Fibroblast of lung (primary cell): ENCODE measurements at regions not wholly inside any gene's neighbourhood (a gene's known extent, or its start where the extent isn't known, plus 50 kb on each side); places are given as distances from the start of the nearest gene placed in this dataset.

Experiments used
- DNase-seq, 2 donors: peaks; one replicate each; pipeline versions ENCODE4 v3.0.0 to v3.0.0-alpha.2; 2010; ENCODE audit warnings: low read depth in 2 of 2
- H2AFZ ChIP-seq: 2 replicates; pipeline ENCODE4 v1.5.1; 2012; ENCODE audit warnings: low read length, control low read depth, inconsistent platforms
- H3K27ac ChIP-seq: 2 replicates; pipeline ENCODE4 v1.5.1; 2011; ENCODE audit warnings: low read length, control low read depth; ENCODE audit not compliant: insufficient read depth
- H3K27me3 ChIP-seq: 2 replicates; pipeline ENCODE4 v1.5.1; 2011; ENCODE audit warnings: mild to moderate bottlenecking, low read length; ENCODE audit not compliant: control insufficient read depth, insufficient read depth
- H3K36me3 ChIP-seq: 2 replicates; pipeline ENCODE4 v1.5.1; 2011; ENCODE audit warnings: low read length; ENCODE audit not compliant: control insufficient read depth, insufficient read depth
- H3K4me1 ChIP-seq: 2 replicates; pipeline ENCODE4 v1.5.1; 2011; ENCODE audit warnings: low read length; ENCODE audit not compliant: control insufficient read depth, insufficient read depth; ENCODE audit errors: extremely low read depth
- H3K4me2 ChIP-seq: 2 replicates; pipeline ENCODE4 v1.5.1; 2011; ENCODE audit warnings: low read length, control low read depth; ENCODE audit not compliant: insufficient read depth; ENCODE audit errors: extremely low read depth
- H3K4me3 ChIP-seq, 4 experiments: fragments of 200-600 bp in 1 of 4; sonication (generic) in 1 of 4; replicated peaks in 1 of 4; 2 replicates each; pipeline ENCODE4 v1.5.1; 2011 to 2016; ENCODE audit warnings: low read length in 4 of 4, low read depth in 3 of 4, mild to moderate bottlenecking in 3 of 4, control low read depth in 2 of 4, inconsistent platforms in 1 of 4, mixed read lengths in 1 of 4; ENCODE audit not compliant: insufficient read depth in 1 of 4; ENCODE audit errors: control extremely low read depth in 1 of 4
- H3K79me2 ChIP-seq: 2 replicates; pipeline ENCODE4 v1.5.1; 2012; ENCODE audit warnings: mild to moderate bottlenecking, low read length, inconsistent platforms; ENCODE audit not compliant: control insufficient read depth, insufficient read depth
- H3K9ac ChIP-seq: 2 replicates; pipeline ENCODE4 v1.5.1; 2011; ENCODE audit warnings: mild to moderate bottlenecking, low read length, control low read depth; ENCODE audit not compliant: insufficient read depth
- H3K9me3 ChIP-seq: 2 replicates; pipeline ENCODE4 v1.5.1; 2012; ENCODE audit warnings: low read depth, low read length; ENCODE audit not compliant: control insufficient read depth, insufficient read depth
- H4K20me1 ChIP-seq: 2 replicates; pipeline ENCODE4 v1.5.1; 2011; ENCODE audit warnings: low read length; ENCODE audit not compliant: control insufficient read depth, insufficient read depth; ENCODE audit errors: extremely low read depth
- EZH2 ChIP-seq: IDR thresholded peaks from 2 replicates; pipeline ENCODE4 v1.5.1; 2012; ENCODE audit warnings: low read length, control low read depth, mild to moderate bottlenecking; ENCODE audit errors: missing control alignments
- TF ChIP-seq, protein P1 (sequence below), 2 donors: IDR thresholded peaks in 1 of 2; conservative IDR thresholded peaks in 1 of 2; 1 replicate in 1 of 2; 2 replicates in 1 of 2; pipeline ENCODE4 v1.5.1; 2011 to 2012; ENCODE audit warnings: low read length in 2 of 2, control low read depth in 1 of 2, inconsistent platforms in 1 of 2, low read depth in 1 of 2, mild to moderate bottlenecking in 1 of 2

GRCh38 chr5:58357799-58358500, 101.9 kb downstream of the PLK2 start:
- DNase-seq = no peak
- no peak overlapping the region for H3K27ac ChIP-seq
- no peaks in the 10 kb centered on the region for H4K20me1 ChIP-seq
- no peaks in the 10 kb centered on the region for H3K27me3 ChIP-seq
- H3K4me3 ChIP-seq = no peak overlapping the region
- H3K79me2 ChIP-seq = no peaks in the 10 kb centered on the region
- H3K36me3 ChIP-seq = no peaks in the 10 kb centered on the region
- no peak for TF ChIP-seq EZH2
- TF ChIP-seq, protein P1, sequence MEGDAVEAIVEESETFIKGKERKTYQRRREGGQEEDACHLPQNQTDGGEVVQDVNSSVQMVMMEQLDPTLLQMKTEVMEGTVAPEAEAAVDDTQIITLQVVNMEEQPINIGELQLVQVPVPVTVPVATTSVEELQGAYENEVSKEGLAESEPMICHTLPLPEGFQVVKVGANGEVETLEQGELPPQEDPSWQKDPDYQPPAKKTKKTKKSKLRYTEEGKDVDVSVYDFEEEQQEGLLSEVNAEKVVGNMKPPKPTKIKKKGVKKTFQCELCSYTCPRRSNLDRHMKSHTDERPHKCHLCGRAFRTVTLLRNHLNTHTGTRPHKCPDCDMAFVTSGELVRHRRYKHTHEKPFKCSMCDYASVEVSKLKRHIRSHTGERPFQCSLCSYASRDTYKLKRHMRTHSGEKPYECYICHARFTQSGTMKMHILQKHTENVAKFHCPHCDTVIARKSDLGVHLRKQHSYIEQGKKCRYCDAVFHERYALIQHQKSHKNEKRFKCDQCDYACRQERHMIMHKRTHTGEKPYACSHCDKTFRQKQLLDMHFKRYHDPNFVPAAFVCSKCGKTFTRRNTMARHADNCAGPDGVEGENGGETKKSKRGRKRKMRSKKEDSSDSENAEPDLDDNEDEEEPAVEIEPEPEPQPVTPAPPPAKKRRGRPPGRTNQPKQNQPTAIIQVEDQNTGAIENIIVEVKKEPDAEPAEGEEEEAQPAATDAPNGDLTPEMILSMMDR (conservative IDR thresholded peaks at IDR 0.05 in 1 of 2, IDR thresholded peaks at IDR 0.05 in 1 of 2; ENCODE audit: low read depth in 1 of 2, low read length in 2 of 2) = no peak
- no peak overlapping the region for H2AFZ ChIP-seq
- H3K9ac ChIP-seq = no peak overlapping the region
- H3K4me2 ChIP-seq = no peak overlapping the region
- H3K9me3 ChIP-seq = no peaks in the 10 kb centered on the region
- H3K4me1 ChIP-seq = no peaks in the 10 kb centered on the region

DNA sequence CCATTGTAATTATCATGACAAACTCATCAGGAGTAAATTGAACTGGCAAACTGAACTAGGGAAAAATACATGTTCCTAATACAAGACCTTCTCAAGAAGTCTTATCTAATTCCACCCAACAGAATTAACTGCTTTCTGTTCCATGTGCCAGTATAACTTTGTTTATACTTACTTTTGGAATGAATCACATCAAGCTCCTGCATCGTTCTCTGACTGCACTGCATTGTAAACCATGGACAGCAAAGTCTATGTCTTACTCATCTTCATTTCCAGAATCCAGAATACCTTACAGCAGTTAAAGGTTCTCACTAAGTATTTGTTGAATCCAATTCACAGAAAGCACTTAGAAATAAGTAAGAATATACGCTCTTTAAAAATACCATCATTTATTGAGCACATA, 102.8 kb downstream of the PLK2 start:
- Histone ChIP-seq H2AFZ (no peak overlapping the region), H3K79me2 (no peaks in the 10 kb centered on the region), H3K27ac (no peak overlapping the region), H3K4me2 (no peak overlapping the region), H3K4me1 (no peaks in the 10 kb centered on the region), H3K4me3 (no peak overlapping the region), H3K27me3 (no peaks in the 10 kb centered on the region), H3K9me3 (no peaks in the 10 kb centered on the region), H3K9ac (no peak overlapping the region), H4K20me1 (no peaks in the 10 kb centered on the region), H3K36me3 (no peaks in the 10 kb centered on the region)
- DNase-seq = no peak
- TF ChIP-seq, protein P1 (conservative IDR thresholded peaks at IDR 0.05 in 1 of 2, IDR thresholded peaks at IDR 0.05 in 1 of 2; ENCODE audit: low read depth in 1 of 2, low read length in 2 of 2) = no peak
- no peak for TF ChIP-seq EZH2

DNA sequence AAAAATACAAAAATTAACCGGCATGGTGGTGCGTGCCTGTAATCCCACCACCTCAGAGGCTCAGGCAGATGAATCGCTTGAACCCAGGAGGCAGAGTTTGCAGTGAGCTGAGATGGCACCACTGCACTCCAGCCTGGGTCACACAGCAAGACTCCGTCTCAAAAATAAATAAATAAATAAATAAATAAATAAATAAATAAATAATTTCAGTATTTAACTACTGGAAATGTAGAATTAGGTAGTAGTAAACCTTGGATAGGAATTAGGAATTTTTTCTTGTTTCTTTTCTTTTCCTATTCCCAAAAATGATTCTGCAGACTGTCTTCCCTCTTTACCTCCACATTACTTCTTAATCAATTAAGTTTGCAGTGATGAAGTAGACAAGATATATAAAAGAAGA, 103.2 kb downstream of the PLK2 start:
- no peaks in the 10 kb centered on the region for H3K4me1 ChIP-seq
- TF ChIP-seq, protein P1 (conservative IDR thresholded peaks at IDR 0.05 in 1 of 2, IDR thresholded peaks at IDR 0.05 in 1 of 2; ENCODE audit: low read depth in 1 of 2, low read length in 2 of 2) = no peak
- TF ChIP-seq EZH2 = no peak
- H4K20me1 ChIP-seq = no peaks in the 10 kb centered on the region
- no peaks in the 10 kb centered on the region for H3K27me3 ChIP-seq
- no peak for DNase-seq
- no peaks in the 10 kb centered on the region for H3K79me2 ChIP-seq
- H3K36me3 ChIP-seq = no peaks in the 10 kb centered on the region
- H3K9ac ChIP-seq = no peak overlapping the region
- no peak overlapping the region for H2AFZ ChIP-seq
- H3K4me2 ChIP-seq = no peak overlapping the region
- H3K4me3 ChIP-seq = no peak overlapping the region
- H3K9me3 ChIP-seq = no peaks in the 10 kb centered on the region
- H3K27ac ChIP-seq = no peak overlapping the region
